T-helper 1 cell treated with Interleukin-12 subunit alpha and Interleukin-12 subunit beta and Interleukin-4 antibody, amounts not matched to agents 30 μg/mL and 1 μg/mL, for 36 hours (primary cell): ENCODE measurements at regions not wholly inside any gene's neighbourhood (a gene's known extent, or its start where the extent isn't known, plus 50 kb on each side); places are given as distances from the start of the nearest gene placed in this dataset.
"Not testable (repeated sequence)": the region's sequence is repeated elsewhere in the genome, so short reads cannot be mapped to it uniquely, and the experiment has no call there.

Experiments used
- H3K27ac Mint-ChIP-seq: one replicate; pipeline ENCODE4 v1.8.0; 2021; ENCODE audit warnings: mild to moderate bottlenecking, mixed read lengths
- H3K27me3 Mint-ChIP-seq: one replicate; pipeline ENCODE4 v1.8.0; 2021; ENCODE audit warnings: low read depth, mixed read lengths
- H3K36me3 Mint-ChIP-seq: one replicate; pipeline ENCODE4 v1.8.0; 2021; ENCODE audit warnings: low read depth, mixed read lengths
- H3K4me1 Mint-ChIP-seq: one replicate; pipeline ENCODE4 v1.8.0; 2021; ENCODE audit warnings: low read depth, mixed read lengths
- H3K4me3 Mint-ChIP-seq: one replicate; pipeline ENCODE4 v1.8.0; 2021; ENCODE audit warnings: mild to moderate bottlenecking, moderate library complexity, mixed read lengths
- H3K9me3 Mint-ChIP-seq: one replicate; pipeline ENCODE4 v1.8.0; 2021; ENCODE audit warnings: mixed read lengths

- H3K4me3 Mint-ChIP-seq, result no peak overlapping the region
- no peaks in the 10 kb centered on the region for H3K27me3 Mint-ChIP-seq
- H3K36me3 Mint-ChIP-seq, result no peaks in the 10 kb centered on the region
- H3K9me3 Mint-ChIP-seq, result no peaks in the 10 kb centered on the region
- no peaks in the 10 kb centered on the region for H3K4me1 Mint-ChIP-seq
- H3K27ac Mint-ChIP-seq, result no peak overlapping the region
Observed at GRCh38 chrX:131671735-131672134, 127.9 kb downstream of the OR13H1 start.

- no peak overlapping the region for H3K4me3 Mint-ChIP-seq
- no peaks in the 10 kb centered on the region for H3K9me3 Mint-ChIP-seq
- H3K4me1 Mint-ChIP-seq, result no peaks in the 10 kb centered on the region
- H3K27ac Mint-ChIP-seq, result no peak overlapping the region
- no peaks in the 10 kb centered on the region for H3K36me3 Mint-ChIP-seq
- H3K27me3 Mint-ChIP-seq, result no peaks in the 10 kb centered on the region
Observed at GRCh38 chrX:131675596-131676194, 131.8 kb downstream of the OR13H1 start.

- Mint-ChIP-seq H3K9me3 (no peaks in the 10 kb centered on the region), H3K36me3 (no peaks in the 10 kb centered on the region), H3K4me3 (no peak overlapping the region), H3K4me1 (no peaks in the 10 kb centered on the region), H3K27ac (no peak overlapping the region), H3K27me3 (no peaks in the 10 kb centered on the region)
Observed at GRCh38 chrX:131677655-131678628, 134.1 kb downstream of the OR13H1 start.

- not testable (repeated sequence) for H3K27me3 Mint-ChIP-seq, H3K27ac Mint-ChIP-seq, H3K36me3 Mint-ChIP-seq, H3K9me3 Mint-ChIP-seq, H3K4me3 Mint-ChIP-seq, H3K4me1 Mint-ChIP-seq
Observed at GRCh38 chrX:131682735-131683134, 138.9 kb downstream of the OR13H1 start.

GRCh38 chrX:131693359-131693758 lies 149.5 kb downstream of the OR13H1 start:
- H3K4me1 Mint-ChIP-seq, result no peaks in the 10 kb centered on the region
- H3K36me3 Mint-ChIP-seq, result peaks cover 11% of the 10 kb centered on the region
- no peak overlapping the region for H3K27ac Mint-ChIP-seq
- no peaks in the 10 kb centered on the region for H3K9me3 Mint-ChIP-seq
- no peak overlapping the region for H3K4me3 Mint-ChIP-seq
- no peaks in the 10 kb centered on the region for H3K27me3 Mint-ChIP-seq

GRCh38 chrX:131696989-131697388 lies 153.1 kb downstream of the OR13H1 start:
- not testable (repeated sequence) for H3K36me3 Mint-ChIP-seq, H3K27ac Mint-ChIP-seq, H3K27me3 Mint-ChIP-seq, H3K4me3 Mint-ChIP-seq, H3K9me3 Mint-ChIP-seq, H3K4me1 Mint-ChIP-seq

- H3K9me3 Mint-ChIP-seq, result no peaks in the 10 kb centered on the region
- no peak overlapping the region for H3K4me3 Mint-ChIP-seq
- peaks cover 2% of the 10 kb centered on the region for H3K36me3 Mint-ChIP-seq
- no peaks in the 10 kb centered on the region for H3K4me1 Mint-ChIP-seq
- H3K27ac Mint-ChIP-seq, result no peak overlapping the region
- H3K27me3 Mint-ChIP-seq, result no peaks in the 10 kb centered on the region
Observed at GRCh38 chrX:131703646-131704045, 159.8 kb downstream of the OR13H1 start.

GRCh38 chrX:131704136-131704695 lies 160.3 kb downstream of the OR13H1 start:
- Mint-ChIP-seq H3K4me1 (no peaks in the 10 kb centered on the region), H3K27ac (no peak overlapping the region), H3K4me3 (no peak overlapping the region), H3K27me3 (no peaks in the 10 kb centered on the region), H3K9me3 (no peaks in the 10 kb centered on the region), H3K36me3 (peaks cover 2% of the 10 kb centered on the region)

GRCh38 chrX:131709553-131709952 lies 165.7 kb downstream of the OR13H1 start:
- no peaks in the 10 kb centered on the region for H3K27me3 Mint-ChIP-seq
- H3K4me3 Mint-ChIP-seq, result no peak overlapping the region
- no peaks in the 10 kb centered on the region for H3K9me3 Mint-ChIP-seq
- H3K27ac Mint-ChIP-seq, result no peak overlapping the region
- peaks cover 9% of the 10 kb centered on the region for H3K36me3 Mint-ChIP-seq
- no peaks in the 10 kb centered on the region for H3K4me1 Mint-ChIP-seq

GRCh38 chrX:131711478-131711867 lies 167.6 kb downstream of the OR13H1 start:
- Mint-ChIP-seq H3K27ac (no peak overlapping the region), H3K36me3 (peaks cover 9% of the 10 kb centered on the region), H3K4me1 (no peaks in the 10 kb centered on the region), H3K4me3 (no peak overlapping the region), H3K9me3 (no peaks in the 10 kb centered on the region), H3K27me3 (no peaks in the 10 kb centered on the region)

- Mint-ChIP-seq H3K27ac (no peak overlapping the region), H3K4me3 (no peak overlapping the region), H3K36me3 (peaks cover 7% of the 10 kb centered on the region), H3K27me3 (no peaks in the 10 kb centered on the region), H3K9me3 (peaks cover 9% of the 10 kb centered on the region), H3K4me1 (no peaks in the 10 kb centered on the region)
Observed at GRCh38 chrX:131723646-131724045, 179.8 kb downstream of the OR13H1 start.

GRCh38 chrX:131724292-131724691 lies 180.4 kb downstream of the OR13H1 start:
- H3K4me1 Mint-ChIP-seq, result no peaks in the 10 kb centered on the region
- peaks cover 9% of the 10 kb centered on the region for H3K9me3 Mint-ChIP-seq
- no peaks in the 10 kb centered on the region for H3K27me3 Mint-ChIP-seq
- no peak overlapping the region for H3K27ac Mint-ChIP-seq
- H3K36me3 Mint-ChIP-seq, result peaks cover 7% of the 10 kb centered on the region
- no peak overlapping the region for H3K4me3 Mint-ChIP-seq

- Mint-ChIP-seq H3K27me3 (no peaks in the 10 kb centered on the region), H3K27ac (no peak overlapping the region), H3K36me3 (peaks cover 7% of the 10 kb centered on the region)
Observed at GRCh38 chrX:131725001-131725654, 181.3 kb downstream of the OR13H1 start.

GRCh38 chrX:131727778-131728177 lies 183.9 kb downstream of the OR13H1 start:
- Mint-ChIP-seq H3K9me3 (peaks cover 9% of the 10 kb centered on the region), H3K36me3 (peaks cover 4% of the 10 kb centered on the region), H3K4me3 (no peak overlapping the region), H3K4me1 (no peaks in the 10 kb centered on the region), H3K27ac (no peak overlapping the region), H3K27me3 (no peaks in the 10 kb centered on the region)

More at GRCh38 chrX:131725001-131725654, 181.3 kb downstream of the OR13H1 start:
- no peaks in the 10 kb centered on the region for H3K4me1 Mint-ChIP-seq
- H3K9me3 Mint-ChIP-seq, result peaks cover 9% of the 10 kb centered on the region
- H3K4me3 Mint-ChIP-seq, result no peak overlapping the region
